ENCODE measurements at regions not wholly inside any gene's neighbourhood (a gene's known extent, or its start where the extent isn't known, plus 50 kb on each side); places are given as distances from the start of the nearest gene placed in this dataset.

DNA sequence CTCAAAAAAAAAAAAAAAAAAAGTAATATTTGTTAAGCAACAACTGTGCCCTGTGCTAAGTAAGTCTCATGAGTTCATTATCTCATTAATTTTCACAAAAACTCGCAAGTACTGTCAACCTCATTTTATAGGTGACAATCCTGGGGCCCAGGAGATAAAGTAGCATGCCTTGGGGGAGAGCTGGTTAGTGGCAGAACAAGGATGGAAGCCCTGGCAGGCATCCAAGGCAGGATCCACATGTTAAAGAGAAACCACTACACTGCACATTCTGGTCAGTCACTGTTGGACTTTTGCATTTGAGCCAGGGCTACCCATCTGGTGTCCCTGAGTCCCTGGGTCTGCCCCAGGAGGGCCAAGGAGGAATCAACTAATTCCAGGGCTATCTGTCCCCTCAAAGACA lies 54.6 kb downstream of the ZFP36L2 start:
- no peak for DNase-seq (ENCODE audit: low read depth)

DNA sequence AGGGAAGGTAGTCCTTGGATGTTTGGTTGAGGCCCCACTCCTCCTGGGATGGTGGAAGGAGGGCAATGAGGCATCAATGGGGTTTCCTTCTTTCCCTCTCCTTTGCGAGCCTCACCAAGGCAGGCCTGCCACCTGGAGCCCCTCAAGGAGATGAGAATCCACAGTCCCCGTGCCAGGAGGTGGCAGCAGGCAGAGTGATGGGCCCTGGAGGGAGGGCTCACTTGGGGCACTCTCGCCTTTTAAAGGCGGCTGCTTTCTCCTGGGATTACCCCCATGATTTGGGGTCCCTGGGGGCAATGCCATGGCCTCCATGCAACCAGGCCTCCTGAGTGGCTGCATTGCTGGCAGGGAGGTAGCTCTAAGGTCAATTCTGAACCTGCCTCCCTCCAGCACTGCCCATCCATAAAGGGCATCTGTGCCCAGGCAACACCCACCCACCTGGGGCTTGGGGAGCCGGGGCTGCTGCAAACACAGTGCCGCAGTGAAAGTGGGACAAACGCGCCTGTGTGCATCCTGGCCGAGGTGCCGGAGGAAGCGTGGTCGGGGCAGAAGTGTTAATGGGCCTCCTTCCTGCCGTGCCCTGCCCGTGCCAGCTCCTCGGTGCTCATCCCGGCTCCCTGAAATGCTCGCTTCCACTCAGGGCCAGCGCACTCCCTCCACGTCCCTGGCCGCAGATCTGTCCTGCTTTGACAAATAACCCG lies 55.9 kb downstream of the ZFP36L2 start:
- DNase-seq (ENCODE audit: low read depth), result no peak

DNA sequence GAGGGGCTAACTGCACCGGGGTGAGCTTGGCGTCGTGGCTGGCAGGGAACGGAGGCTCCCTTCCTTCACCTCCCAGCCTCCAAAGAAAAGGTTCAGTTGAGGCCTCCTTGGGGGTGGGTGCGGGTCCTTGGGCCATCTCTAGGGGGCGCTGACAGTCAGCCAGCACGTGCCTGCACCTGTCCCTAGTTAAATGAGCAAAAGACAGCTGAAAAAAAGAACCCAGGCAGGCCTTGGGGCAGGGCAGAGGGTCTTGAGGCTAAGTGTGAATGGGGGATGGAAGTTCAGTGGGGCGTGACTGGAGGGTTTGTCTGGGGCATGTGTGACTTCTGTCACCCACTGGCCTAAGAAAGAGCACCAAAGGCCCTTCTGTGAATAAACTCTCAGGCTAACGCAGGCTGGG lies 56.4 kb downstream of the ZFP36L2 start:
- peak; percentile 32 for DNase-seq (ENCODE audit: low read depth)

DNA sequence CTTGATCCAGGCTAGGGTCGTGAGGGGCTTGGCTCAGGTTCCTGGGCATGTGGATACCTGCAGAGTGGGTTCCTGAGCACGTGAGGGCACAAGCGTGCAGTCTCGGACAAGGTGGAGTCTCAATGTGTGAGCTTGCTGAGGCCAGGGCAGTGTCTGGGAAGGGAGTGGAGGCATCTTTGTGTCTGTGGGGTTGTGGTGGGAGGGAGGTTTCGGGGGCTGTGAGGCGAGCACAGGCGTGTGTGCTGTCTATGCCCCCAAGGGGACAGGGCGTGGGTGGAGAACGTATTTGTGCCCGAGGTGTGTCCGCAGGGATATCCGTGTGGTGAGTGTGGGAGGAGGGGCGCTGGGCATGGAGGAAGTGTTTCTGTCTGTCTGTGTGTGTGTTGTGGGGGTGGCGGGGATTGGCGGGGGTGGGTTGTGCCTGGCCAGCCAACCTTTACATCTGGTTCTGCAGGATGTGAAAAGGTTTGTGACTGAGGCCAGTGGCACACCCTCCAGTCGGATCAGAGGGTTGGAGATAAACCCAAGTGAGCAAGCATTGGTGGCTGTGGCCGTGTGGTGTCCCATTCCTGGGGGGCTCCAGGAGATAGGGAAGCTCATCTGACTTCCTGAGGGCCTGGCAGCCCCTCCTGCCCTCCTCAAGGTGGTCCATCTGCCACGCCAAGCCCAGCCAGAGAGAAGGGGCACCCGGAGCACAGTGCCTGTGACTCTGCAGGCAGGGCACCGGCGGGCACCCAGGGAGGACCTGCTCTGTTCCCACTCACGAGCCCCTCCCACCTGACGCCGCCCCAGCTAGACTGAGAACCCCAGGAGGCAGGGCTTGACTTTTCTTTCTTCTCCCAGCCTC lies 57.1 kb downstream of the ZFP36L2 start:
- DNase-seq (ENCODE audit: low read depth), result no peak

DNA sequence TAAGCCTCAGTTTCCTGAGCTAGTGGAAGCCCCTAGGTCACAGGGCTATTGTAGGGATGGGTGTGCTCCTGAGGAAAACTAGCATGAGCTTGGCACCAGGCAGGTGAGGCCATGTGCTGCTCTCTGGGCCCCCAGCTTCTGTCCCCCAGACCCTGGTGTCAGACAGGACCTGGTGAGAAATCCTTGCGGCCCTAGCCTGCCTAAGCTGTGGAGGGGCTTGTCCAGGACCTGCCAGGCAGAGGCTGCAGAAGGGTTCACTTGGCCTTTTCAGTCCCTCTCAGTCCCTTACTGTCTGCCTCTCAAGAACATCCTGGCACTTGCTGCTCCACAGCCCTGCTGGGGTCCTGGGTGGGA lies 58.4 kb downstream of the ZFP36L2 start:
- DNase-seq (ENCODE audit: low read depth), result no peak

DNA sequence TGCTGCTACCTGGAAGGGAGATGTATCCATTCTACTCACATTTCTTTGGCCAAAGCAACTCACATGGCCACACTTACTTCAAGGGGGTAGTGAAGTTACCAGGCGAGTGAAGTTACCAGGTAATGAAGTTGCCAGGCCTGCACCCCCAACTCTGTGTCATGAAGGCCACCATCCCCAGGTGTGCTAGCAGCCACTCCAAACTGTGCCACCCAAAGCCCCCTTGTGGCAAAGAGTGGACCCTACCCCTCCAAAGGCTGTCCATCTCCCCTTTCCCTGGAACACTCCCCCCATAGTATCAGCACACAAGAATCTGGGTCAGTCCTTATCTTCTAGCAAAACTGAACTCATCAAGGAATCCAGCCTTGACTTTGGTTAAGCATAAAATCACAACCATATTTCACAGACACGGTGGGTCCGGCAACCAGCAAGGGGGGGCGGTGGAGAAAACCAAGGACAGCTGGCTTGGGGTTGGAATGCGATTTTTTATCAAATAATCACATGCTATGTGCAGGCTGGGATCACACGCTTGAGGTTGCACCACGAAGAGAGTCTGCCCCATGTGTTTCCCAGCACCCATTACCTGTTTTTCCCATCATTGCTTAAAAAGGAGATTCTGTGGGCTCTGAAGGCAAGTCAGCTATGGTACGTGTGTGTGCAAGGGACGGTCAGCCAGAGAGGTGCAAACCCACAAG lies 60.9 kb downstream of the ZFP36L2 start:
- DNase-seq (ENCODE audit: low read depth), result no peak

DNA sequence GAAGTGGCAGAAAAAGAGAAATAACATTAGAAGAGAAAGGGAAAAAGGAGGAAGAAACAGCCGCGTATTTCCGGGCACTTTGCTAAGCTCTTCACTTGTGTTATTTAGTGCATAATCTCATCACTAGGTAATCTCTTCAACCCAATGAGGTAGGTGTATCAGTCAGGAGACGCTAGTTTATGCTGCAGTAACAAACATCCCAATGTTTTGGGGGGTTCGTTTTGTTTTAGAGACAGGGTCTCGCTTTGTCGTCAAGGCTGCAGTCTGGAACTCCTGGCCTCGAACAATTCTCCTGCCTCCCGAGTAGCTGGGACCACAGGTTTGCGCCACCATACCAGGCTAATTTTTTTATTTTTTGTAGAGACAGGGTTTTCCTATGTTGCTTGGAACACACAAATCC lies 61.7 kb downstream of the ZFP36L2 start:
- DNase-seq (ENCODE audit: low read depth), result no peak

DNA sequence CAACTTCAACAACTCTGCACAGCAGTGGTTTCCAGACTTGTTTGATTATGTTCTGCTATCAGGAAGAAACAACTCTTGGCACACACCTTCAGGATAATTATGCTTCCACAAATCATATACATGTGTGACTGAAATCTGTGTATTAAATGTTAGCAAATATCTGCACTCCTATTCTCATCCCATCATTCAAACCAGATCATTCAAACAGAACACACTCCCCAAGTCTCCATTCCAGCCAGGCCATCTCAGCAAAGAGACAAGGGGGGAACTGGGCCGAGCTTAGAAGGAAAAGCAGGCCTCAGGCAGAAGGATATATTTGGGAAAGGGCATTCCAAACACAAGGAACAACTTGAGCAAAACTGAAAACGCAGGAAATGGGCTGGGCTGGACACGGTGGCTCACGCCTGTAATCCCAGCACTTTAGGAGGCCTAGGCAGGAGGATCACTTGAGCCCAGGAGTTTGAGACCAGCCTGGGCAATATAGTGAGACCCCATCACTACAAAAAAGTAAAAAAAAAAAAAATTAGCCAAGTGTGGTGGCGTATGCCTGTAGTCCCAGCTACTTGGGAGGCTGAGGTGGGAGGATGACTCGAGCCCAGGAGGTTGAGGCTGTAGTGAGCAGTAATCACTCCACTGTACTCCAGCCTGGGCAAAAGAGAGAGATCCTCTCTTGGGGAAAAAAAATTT lies 62.7 kb downstream of the ZFP36L2 start:
- DNase-seq (ENCODE audit: low read depth), result no peak

DNA sequence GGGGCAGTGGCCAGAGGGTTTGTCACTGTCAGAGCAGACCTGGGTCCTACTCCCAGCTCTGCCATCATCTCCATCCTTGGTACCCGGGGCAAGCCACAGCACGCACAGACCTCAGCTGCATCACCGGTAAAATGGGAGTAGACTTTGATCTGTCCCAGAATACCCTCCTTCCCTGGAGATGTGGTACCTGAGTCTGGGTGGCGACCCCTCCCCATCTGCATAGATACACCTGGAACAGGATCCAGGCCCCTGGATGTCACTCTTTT lies 64.0 kb downstream of the ZFP36L2 start:
- DNase-seq (ENCODE audit: low read depth), result no peak

DNA sequence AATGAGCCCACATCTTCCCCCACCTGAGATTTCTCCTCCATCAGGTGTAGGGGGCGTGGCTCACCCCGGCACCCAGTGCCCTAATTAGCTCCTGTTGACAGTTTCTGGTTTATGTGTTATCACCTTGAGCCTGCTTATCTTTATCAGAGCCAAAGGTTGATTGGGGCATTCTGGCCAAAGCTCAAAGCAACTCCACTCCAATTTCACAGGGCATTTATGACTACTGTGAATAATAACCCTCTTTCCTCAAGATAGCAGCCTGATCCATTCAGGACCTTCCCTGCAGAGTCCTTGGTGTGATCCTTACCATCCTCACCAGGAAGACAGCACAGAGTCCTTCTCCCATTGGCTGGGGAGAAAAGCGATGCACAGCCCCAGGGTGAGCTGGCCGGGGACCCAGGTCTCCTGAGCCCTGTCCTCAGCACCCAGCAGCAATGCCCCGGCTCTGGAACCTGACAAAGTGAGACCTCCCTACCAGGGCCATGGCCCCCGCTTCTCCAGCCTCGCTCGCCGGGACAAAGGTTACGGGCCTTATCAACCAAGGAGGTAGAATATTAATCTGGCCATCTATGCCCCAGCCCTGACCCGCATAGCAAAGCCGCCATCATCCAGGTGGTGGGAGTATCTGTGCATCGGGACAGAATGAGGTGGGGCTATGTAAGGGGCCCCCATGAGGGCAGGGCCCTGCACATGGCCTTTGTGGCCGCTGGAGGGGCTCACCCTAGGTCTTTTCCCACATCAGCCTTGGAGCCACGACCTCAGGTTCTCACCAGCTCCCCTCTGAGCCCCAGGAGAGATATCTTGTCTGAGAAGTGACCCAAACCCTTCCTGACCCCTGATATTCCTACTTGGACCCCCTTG lies 64.5 kb downstream of the ZFP36L2 start:
- no peak for DNase-seq (ENCODE audit: low read depth)

DNA sequence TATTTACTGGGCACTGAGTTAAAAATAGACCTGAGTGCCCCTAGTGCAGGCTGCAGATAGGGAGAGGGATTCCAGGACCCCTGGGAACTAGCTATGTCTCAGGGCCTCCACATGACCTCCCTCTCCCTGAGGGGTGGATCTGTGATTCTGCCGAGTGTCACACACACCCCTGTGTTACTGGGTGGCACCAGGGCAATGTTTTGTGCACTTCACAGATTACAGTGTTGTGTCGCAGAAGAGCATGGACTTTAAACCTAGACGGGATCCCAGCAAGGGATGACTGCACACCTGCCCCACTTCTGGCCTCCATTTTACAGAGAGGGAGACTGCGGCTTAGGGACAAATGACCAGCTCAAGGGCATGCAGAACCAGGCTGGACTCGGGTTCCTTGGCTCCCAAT lies 65.6 kb downstream of the ZFP36L2 start:
- no peak for DNase-seq (ENCODE audit: low read depth)

DNA sequence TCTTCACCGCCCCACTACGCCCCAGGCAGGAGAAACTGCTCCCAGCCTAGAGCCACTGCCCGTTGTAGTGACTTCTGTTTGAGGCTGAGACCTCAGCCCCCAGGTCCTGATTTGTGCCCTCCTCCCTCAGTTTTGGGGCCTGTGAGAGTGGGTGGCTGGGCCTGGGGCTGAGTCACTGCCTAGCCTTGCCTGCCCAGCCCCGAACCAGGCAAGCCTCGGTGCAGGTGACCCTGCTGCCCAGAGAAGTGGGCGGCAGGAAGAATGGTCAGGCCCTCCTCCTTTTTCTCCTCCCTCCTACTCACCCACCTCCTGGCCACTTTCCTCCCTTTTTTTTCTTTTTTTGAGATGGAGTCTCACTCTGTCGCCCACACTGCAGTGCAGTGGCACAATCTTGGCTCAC lies 66.6 kb downstream of the ZFP36L2 start:
- DNase-seq (ENCODE audit: low read depth), result no peak

DNA sequence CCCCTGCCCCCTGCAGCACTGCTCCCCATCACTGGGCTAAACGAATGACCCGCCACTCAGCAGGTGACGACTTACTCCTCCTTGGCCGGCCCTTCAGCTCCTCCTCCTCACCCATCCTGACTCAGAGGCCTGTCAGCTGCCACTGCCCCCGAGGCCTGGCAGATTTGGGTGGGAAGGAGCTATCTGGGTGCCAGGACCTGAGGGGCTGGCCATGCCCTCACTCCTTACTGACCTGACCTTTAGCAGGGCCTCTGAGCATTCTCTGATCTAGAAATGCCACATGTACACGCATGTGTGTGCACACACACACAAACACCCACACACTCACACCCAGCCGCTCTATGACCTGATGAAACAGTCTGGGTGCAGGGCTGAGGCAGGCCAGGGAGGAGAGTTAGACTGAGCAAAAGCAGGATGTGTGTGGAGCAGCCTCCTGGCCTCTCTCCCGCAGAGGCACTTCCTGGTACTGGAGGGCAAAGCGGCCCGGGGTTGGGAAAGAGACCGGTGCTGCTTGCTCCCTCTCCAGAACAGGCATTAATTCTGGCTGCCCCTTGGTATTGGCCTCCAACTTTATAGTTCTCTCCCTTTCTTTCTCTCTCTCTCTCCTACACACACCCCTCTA lies 68.0 kb downstream of the ZFP36L2 start:
- no peak for DNase-seq (ENCODE audit: low read depth)

DNA sequence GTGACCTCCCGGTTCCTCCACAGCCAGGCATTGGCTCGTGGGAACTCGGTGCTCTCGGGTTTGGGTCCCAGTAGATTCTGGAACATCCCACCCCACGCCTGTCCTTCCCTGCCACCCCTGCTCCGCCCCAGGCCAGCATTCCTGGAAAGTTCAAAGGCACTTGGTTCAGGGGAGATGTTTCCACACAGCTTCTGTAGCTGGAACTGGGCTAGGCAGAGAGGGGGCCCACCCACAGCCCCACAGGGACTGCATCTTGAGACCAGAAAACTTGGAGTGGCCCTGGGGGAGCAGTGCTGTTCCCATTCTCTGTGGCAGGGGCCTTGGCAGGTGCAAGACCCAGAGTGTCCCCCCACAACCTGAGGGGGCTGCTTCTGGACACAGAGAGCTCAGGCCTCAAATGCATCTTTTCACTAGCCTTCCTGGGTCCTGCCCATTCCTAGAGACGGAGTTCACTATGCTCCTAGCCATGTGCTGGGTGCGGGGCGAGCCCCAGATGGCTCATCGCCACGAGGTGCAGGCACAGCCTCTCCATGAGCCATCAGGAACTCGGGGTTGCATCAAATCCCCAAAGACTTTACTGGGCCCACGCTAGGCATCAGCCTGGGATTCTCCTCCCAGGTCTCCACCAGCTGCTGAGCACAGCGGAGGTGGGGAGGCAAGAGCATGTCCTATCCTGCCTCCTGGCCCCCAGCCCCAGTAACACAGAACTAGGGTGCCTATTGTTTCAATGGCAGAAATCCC lies 68.7 kb downstream of the ZFP36L2 start:
- DNase-seq (ENCODE audit: low read depth), result no peak

DNA sequence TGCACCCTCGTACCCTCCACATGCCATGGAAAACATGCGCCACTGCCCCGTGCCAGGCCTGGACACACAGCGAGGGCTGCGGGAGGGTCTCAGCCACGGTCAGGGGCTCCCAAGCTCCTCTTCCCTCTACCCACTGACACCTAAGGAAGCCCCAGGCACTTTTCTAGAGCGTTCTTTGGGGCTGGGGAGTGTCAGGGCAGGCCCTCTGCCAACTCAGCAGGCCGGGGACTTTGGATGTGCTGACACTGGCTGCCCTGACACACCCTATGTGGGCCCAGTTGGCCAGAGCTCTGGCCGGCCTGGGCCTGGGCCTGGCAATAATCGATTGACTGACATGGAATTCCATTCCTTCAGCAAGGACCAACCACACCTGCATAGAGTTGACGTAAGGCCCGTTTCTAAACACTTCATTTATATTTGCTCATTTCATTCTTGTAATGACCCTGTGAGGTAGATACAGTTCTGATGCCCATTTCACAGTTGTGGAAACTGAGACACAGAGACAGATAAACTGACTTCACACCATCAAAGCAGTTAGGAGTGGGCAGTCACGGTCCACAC lies 70.5 kb downstream of the ZFP36L2 start:
- no peak for DNase-seq (ENCODE audit: low read depth)

DNA sequence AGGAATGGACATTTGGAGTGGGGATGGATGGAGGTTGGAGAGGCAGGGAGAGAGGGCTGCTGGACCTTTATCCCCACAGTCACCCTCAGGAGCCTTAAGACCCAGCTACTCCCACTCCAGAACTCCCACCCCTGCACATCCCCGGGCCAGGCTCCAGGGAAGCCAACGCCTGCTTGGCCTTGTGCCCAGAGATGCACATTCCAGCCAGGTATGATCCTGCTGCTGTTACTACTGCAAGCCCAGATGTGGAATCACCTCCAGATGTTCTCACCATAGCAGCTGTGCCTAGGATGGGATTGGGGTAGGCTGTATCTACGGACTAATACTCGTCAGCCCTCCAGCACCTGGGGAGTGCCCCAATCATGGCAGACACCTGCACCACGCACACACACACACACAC lies 71.7 kb downstream of the ZFP36L2 start:
- DNase-seq (ENCODE audit: low read depth), result no peak

DNA sequence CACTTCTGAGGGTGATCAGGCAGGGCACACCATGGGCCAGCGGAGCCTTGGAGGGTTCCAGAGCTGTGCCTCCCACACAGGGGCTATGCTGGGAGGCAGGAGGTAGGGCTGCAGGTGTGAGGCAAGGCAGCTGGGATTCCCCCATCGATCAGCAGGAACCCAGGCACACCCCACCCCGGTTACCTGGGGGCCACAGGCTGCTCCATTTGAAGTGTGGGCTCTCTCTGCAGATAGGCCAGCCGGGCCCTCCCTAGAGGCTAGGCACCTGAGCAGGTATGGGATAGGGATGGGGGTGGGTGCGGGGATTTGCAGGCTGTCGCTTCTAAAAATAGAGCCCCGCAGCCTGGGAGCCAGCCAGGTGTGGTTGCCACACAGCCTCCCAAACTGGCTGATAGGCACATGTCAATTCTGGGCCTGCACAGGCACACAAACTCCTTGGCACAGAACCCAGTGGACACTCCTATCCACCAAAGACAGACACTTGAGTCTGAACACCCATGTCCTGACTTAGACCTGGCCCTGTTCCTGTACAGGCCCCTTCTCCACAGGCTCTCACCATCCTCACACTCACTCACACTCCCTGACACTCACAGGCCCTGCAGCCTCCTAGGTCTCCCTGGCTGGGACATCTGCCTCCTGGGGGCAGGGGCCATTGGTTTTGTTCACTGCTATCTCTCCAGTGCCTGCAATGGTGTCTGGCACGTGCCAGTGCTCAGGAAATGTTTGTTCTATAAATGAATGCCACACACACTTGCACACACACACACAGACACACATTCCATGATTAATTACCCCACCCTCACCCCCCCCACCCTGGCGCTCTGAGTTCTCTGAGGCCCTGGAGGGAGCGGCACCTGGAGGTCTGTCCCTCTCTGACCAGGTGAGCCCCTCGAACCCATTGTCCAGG lies 73.4 kb downstream of the ZFP36L2 start:
- DNase-seq (ENCODE audit: low read depth), result no peak

DNA sequence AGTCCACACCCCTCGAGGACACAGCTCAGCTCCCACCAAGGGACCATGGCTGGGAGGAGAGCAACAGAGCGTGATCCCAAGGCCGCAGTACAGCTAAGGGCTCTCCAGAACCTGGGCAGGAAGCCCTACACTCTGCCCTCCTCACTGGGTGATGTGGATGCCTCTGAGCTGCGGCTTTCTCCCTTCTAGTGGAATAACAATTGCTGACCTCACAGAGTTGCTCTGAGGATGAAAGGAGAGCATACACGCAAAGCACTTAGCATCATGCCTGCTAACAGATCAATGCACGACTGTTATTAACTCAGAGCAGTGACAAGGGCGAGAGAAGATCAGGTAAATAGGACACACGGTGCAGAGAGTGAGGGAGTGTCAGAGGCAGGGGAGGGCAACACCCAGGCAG lies 74.2 kb downstream of the ZFP36L2 start:
- no peak for DNase-seq (ENCODE audit: low read depth)

DNA sequence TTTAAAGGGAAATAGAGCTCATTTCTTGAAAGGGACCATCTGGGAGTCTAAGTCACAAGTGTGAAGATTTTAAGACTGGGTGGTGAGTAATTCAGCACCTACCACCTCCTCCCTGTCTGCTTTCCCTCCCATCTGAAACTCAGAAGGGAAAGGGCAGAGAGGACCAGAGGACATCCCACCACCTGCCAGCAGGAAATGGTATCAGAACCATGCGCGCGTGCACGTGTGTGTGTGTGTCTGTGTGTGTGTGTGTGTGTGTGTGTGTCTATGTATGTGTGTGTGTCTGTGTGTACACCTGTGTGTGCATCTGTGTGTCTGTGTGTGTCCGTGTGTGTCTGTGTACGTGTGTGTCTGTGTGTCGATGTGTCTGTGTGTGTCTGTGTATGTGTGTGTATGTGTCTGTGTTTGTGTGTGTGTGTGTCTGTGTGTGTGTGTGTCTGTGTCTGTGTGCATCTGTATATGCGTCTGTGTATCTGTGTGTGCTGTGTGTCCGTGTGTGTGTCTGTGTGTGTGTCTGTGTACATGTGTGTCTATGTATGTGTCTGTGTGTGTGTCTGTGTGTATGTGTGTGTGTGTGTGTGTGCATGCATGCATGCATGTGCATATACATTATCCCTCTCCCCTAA lies 76.8 kb downstream of the ZFP36L2 start:
- no peak for DNase-seq (ENCODE audit: low read depth)
